ENCODE measurements at regions not wholly inside any gene's neighbourhood (a gene's known extent, or its start where the extent isn't known, plus 50 kb on each side); places are given as distances from the start of the nearest gene placed in this dataset.

GRCh38 chr4:32112891-32113290 is 1392.7 kb downstream of the PCDH7 start:
- TF ChIP-seq, protein P1, sequence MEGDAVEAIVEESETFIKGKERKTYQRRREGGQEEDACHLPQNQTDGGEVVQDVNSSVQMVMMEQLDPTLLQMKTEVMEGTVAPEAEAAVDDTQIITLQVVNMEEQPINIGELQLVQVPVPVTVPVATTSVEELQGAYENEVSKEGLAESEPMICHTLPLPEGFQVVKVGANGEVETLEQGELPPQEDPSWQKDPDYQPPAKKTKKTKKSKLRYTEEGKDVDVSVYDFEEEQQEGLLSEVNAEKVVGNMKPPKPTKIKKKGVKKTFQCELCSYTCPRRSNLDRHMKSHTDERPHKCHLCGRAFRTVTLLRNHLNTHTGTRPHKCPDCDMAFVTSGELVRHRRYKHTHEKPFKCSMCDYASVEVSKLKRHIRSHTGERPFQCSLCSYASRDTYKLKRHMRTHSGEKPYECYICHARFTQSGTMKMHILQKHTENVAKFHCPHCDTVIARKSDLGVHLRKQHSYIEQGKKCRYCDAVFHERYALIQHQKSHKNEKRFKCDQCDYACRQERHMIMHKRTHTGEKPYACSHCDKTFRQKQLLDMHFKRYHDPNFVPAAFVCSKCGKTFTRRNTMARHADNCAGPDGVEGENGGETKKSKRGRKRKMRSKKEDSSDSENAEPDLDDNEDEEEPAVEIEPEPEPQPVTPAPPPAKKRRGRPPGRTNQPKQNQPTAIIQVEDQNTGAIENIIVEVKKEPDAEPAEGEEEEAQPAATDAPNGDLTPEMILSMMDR (IDR thresholded peaks at IDR 0.05) = no peak
- TF ChIP-seq ZFX (IDR thresholded peaks at IDR 0.05; ENCODE audit: borderline replicate concordance) = no peak

Data from 22Rv1 (cell line).